ENCODE measurements at regions not wholly inside any gene's neighbourhood (a gene's known extent, or its start where the extent isn't known, plus 50 kb on each side); places are given as distances from the start of the nearest gene placed in this dataset.

DNA sequence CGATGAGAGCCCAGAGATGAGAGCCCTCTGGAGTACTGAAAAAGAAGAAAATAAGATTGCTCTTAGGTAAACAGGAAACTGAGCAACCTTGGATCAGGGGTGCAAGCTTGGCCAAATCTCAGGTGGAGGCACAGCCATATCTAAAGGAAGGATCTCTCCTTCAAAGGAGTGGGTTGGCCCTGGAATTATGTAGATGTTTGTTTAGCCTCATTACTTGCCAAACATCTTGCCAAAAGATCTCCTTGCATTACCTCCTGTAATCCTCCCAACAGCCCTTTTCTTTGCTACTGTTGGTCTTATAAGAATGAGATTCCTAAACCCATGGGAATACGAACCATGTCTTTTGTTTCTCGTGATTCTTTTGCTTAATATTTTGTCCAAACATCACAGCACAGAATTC is 332.6 kb upstream of the NCKAP5 start:
- no peak for DNase-seq (ENCODE audit: low read depth, low spot score)
- no peak overlapping the region for H3K27ac ChIP-seq

DNA sequence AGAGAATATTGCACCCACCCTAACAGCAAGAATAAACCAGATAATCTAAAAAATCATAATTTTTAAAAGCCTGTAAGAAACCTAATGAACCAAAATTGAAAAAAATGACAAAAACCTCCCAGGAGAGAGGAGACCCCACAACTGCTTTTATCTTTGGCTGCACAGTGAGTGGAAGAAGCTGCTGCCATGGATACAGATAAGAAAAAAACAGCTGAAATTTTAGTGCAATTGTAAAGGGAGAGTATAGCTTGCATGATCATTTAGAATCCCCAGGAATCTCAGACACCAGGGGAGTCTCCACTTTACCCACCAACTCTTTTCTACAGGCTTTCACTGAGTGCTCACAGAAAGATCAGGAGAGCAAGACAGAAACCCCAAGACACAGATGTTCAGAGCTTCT is 338.1 kb upstream of the NCKAP5 start:
- H3K27ac ChIP-seq, result no peak overlapping the region
- DNase-seq (ENCODE audit: low read depth, low spot score), result no peak

DNA sequence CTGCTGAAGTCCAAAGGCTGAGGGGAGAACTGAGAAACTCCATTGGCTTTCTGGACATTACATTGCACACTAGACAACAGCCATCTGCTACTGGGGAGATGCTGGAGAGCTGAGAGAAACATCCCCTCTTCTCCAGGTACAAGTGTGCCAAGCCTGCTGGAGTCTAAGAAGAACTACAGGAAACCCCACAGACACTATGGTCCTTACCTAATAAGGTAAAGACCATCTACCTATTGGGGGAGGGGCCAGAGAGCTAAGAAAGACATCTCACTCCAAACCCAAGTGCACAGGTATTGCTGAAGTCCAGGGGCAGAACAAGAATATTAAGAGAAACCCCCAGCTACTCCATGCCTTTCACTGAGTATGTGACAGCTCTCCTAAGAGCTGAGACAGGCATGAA is 338.7 kb upstream of the NCKAP5 start:
- DNase-seq (ENCODE audit: low read depth, low spot score), result no peak
- no peak overlapping the region for H3K27ac ChIP-seq

DNA sequence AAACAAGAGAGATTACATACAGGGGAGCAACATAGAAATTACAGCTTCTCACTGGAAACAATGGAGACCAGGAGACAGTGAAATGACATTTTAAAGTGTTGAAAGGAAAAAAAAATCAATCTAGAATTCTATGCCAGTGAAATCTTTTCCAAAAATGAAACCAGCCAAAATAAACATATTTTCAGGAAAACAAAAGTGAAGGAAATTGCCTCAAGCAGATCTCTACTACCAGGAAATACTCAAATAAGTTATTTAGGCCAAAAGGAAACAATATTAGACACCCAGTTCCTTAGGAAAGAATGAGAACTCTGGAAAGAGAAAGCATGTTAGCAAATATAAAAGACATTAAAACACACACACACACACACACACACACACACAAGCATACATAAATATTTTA is 339.9 kb upstream of the NCKAP5 start:
- DNase-seq (ENCODE audit: low read depth, low spot score), result no peak
- H3K27ac ChIP-seq, result no peak overlapping the region

DNA sequence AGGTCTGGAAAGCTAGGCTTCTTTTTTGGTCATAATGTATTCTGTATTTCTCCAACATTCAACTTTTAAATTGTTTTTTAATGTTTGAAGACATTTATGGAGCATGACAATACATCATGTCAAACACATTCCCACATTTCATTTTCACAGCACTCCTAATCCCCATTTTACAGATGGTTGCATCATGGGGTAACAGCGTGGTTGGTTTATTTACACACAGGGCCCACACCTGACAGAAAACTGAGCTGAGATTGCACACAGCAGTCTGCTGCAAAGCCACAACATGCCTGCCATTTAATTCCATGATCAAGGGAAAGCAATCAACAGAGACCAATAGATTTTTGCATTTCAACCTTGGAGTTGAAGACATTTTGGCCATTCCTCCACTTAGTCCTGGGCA is 335.7 kb upstream of the MGAT5 start:
- no peak overlapping the region for H3K27ac ChIP-seq
- no peak for DNase-seq (ENCODE audit: low read depth, low spot score)

DNA sequence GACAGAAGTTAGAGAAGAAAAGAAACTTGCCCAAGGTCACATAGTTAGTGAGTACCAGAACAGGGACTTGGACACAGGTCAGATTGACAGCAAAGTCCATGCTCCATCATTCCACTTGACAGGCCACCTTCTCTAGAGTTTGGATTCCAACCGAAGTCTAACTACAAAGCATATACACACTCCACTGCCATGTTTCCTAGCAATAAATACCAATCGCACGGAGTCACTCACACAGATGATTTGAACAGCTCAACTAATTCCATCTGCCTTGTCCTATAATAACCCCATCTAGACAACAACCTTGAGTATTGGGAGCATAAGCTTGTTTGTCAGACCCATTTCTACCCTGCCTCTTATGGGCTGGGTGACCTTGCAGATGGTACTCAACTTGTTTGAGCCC is 334.6 kb upstream of the MGAT5 start:
- DNase-seq (ENCODE audit: low read depth, low spot score), result no peak

DNA sequence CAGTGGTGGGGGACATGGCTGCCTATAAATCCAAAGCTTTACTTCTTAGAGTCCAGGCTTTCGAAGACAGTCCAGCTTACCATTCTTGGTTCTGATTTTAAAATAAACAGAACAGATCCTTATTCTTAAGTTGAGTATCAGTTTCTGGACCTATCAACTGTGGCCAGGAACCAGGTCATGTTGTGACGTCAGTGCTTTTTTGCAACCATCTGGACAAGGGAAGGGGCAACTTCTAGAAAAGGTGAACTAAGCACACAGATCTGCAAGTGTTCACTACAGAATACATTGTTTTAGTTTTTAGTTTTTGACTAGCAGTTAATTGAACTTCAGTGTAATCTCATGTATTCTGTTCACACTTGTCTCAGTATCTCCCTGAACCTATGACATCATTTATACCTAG is 326.0 kb upstream of the MGAT5 start:
- no peak for DNase-seq (ENCODE audit: low read depth, low spot score)
- H3K27ac ChIP-seq, result no peak overlapping the region

More for the DNA sequence above, 334.6 kb upstream of the MGAT5 start:
- no peak overlapping the region for H3K27ac ChIP-seq

DNA sequence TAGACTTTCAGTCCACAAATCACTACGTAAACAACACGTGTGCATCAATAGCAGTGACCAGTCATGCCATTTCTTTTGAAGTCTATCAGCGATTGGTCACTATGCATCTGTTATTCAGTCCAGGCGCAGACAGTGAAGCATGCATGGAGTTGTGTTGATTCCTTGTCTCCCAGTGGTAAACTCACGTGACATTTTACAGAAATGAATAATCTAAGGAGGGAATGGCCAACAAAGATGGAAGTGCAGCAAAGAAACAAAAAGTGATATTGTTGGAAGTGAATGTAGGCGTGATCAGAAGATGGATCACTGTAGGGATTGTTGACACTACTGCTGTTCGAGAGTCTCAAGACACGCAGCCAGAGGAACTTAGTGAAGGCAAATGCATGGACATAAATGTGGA is 317.8 kb upstream of the MGAT5 start:
- no peak for DNase-seq (ENCODE audit: low read depth, low spot score)
- no peak overlapping the region for H3K27ac ChIP-seq

DNA sequence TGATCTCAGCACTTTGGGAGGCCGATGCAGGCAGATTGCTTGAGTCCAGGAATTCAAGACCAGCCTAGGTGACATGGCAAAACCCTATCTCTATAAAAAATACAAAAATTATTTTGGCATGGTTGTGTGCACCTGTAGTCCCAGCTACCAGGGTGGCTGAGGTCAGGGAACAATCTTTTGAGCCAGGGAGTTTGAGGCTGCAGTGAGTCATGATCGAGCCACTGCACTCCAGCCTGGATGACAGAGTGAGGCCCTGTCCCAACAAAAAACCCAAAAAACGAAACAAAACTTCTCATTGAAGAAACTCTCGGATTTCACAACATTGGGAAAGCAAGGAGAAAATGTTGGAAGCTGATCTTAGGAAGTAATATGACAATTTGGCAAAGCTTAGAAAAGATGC is 317.3 kb upstream of the MGAT5 start:
- no peak for DNase-seq (ENCODE audit: low read depth, low spot score)
- no peak overlapping the region for H3K27ac ChIP-seq

DNA sequence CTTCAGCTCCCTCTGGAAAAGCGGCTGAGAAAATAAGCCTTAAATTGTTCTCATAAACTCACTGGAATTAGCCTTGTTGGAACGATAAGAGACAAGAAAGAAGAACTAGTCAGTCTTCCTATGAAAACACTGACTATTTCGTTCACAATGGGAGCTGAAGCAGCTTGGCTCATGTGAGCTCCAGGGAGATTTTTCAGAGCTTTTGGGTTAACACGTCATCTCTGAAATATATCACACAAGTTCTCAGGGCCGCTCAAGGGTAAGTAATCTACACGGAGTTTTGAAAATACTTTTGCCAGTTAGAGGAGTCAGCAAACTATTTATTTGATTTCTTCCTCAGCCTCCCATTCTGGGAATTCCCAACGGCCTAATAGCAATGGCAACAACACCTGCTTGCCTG is 316.2 kb upstream of the MGAT5 start:
- DNase-seq (ENCODE audit: low read depth, low spot score), result no peak
- no peak overlapping the region for H3K27ac ChIP-seq

DNA sequence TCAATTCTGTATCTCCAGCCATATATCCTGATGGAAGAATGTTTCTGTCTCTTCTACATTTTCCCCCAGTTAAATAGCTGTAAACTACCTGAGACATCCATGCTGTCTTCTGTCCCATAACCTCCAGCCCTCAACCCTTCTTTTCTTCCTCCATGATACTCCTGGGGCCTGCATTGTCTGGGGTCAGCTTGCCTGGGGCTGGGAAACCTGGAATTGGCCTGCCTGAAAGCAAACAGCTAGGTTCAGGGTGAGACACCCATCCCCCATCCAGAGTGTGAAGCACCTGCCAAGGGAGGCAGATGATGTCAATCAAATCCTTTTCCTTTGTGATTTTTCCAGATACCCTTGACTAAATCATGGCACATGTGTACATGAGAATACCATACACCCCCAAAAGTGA is 313.7 kb upstream of the MGAT5 start:
- DNase-seq (ENCODE audit: low read depth, low spot score), result no peak
- H3K27ac ChIP-seq, result no peak overlapping the region

DNA sequence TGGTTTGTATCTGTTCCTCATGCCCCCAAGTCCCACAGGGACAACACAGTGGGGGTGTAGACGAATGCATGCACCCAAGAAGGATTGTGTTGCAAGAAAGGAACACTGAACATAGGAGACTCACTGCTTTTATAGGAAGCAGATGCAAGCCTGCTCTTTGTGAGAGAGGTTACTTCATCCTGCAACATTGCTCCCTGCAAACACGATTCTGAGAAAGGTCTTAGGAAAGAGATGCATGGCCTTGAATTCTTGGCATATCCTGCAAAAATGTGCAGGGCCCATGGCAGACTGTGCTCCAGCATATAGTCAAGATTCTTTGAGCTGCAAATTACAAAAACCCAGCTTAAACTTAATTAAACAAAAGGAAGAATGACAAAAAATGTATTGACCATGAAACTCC is 312.2 kb upstream of the MGAT5 start:
- no peak overlapping the region for H3K27ac ChIP-seq
- no peak for DNase-seq (ENCODE audit: low read depth, low spot score)

DNA sequence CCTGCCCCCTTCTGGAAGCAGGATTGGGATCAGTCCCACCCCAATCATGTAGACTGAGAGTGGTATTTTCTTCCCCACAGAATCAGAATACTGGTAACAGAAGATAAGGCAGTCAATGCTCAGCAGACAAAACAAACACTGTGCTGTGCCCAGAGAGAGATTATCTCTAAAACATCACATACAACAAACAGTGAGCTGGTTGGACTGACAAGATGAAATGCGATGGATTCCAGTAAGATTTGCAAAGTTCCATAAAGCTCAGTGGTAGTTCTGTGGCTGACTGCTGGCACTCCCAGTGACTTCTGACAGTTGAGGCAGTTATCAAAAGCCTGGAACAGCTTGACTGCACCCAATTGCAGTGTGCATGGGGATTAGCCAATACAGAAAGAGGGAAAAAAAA is 311.5 kb upstream of the MGAT5 start:
- DNase-seq (ENCODE audit: low read depth, low spot score), result no peak

DNA sequence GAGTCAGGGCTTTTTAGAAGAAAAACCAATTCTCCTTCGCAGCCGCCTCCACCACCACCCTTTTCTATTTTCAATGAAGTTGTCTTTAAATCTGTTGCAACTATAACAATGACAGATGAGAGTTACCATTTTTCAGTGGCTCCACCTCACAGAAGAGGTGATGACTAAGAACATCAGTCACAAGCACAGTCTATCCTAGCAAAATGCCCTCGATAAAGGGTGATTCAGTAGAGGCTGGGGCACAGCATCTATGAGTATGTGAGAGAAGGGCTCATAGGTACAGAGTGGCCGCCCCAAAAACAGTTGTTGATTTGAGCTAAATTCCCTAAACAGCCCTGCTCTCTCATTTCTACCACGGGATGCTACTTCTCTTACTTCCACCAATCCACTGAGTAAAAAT is 310.8 kb upstream of the MGAT5 start:
- DNase-seq (ENCODE audit: low read depth, low spot score), result no peak

More for the DNA sequence above, 311.5 kb upstream of the MGAT5 start:
- no peak overlapping the region for H3K27ac ChIP-seq

DNA sequence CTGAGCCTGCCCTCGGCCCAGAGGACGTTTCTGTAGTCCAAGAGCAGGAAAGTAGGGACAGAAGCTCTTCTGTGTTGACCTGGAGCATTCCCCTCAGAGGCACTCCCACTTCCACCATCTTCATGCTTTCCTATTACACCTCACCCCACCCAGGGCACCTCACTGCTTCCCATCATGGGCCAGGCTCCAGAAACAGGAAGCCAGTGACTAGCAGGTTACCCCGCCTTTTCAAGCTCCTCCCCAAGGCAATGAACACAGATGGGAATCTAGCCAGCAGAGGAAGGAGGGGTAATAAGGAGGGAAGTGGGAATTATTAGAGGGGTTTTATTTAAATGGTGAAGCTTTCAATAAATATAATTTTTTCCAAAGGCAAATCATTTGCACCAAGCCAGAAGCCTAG is 308.8 kb upstream of the MGAT5 start:
- no peak overlapping the region for H3K27ac ChIP-seq
- DNase-seq (ENCODE audit: low read depth, low spot score), result no peak

More for the DNA sequence above, 310.8 kb upstream of the MGAT5 start:
- no peak overlapping the region for H3K27ac ChIP-seq

DNA sequence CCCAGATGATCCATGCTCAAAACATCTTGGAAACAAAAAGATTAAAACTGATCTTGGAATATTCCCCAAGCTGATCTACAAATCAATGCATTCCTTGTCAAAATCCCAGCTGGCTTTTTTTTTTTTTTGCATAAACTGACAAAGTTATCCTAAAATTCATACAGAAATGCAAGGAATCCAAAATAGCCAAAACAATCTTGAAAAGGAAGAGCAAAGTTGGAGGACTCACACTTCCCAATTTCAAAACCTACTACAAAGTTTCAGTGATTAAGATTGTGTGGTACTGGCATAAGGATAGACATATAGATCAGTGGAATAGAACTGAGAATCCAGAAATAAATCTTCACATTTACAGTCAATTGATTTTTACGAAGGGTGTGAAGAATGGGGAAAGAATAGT is 306.8 kb upstream of the MGAT5 start:
- H3K27ac ChIP-seq, result no peak overlapping the region
- no peak for DNase-seq (ENCODE audit: low read depth, low spot score)

DNA sequence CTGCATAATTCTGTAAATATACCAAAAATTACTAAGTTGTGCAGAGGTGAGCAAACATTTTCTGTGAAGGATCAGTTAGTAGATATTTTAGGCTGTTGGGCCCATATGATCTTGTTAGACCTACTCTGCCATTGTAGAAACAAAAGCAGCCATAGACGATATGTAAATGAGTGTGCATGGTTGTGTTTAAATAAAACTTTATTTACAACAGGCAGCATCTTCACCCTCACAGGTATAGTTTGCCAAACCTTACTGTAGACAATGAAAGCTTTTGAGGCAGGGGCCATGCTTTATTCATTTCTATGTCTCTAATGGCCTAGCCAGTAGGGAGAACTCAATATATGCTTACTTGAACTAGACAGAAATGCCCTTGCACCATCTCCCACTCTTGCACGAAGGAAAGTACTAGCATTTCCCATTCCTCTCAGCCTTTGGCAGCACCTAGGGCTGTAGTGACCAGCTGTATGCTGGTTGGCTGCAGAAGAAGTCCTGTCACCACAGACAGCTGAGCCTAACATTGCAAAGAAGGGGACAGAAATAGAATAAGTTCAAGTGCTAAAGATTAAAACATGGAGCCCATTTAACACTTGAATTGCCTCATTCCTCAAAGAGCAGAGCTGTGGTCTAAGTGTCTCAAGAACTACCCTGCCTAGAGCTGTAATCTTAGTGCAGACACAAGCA is 305.1 kb upstream of the MGAT5 start:
- DNase-seq (ENCODE audit: low read depth, low spot score), result no peak
- no peak overlapping the region for H3K27ac ChIP-seq

DNA sequence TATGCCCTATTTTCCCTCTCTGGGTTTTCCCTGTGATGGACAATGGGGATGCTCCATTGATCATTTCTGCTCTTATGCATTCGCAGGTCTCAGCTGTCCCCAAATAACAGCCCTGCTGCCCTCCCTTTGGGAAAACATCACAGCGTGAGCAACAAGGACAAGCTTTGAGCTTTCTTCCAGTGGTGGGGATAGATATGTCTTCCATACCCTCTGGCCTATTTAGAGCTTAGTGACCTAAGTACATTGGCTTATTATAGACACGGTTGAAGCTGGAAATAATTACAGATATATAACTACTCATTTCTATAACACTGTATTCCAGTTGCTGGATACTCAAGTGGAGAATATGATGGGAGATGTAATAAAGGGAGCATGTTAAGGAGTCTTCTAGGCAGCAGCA is 304.3 kb upstream of the MGAT5 start:
- H3K27ac ChIP-seq, result no peak overlapping the region
- DNase-seq (ENCODE audit: low read depth, low spot score), result no peak

DNA sequence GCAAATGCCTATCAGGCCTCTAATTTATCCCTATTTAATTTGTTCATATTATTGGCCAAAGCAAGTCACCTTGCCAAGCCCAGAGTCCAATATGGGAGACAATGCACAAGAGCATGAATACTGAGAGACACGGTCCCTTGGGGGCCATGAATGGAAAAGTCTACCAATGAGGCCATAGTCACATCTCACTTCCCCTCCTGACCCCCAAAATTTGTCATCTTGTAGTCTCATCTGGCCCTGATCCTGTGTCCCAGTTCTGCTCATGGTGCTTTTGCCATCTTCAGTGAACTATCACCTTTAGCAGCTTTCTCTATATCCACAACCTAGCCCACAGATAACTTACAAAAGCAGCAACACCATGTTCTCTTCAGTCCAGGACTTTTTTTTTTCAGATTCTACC is 302.7 kb upstream of the MGAT5 start:
- no peak for DNase-seq (ENCODE audit: low read depth, low spot score)
- H3K27ac ChIP-seq, result no peak overlapping the region

DNA sequence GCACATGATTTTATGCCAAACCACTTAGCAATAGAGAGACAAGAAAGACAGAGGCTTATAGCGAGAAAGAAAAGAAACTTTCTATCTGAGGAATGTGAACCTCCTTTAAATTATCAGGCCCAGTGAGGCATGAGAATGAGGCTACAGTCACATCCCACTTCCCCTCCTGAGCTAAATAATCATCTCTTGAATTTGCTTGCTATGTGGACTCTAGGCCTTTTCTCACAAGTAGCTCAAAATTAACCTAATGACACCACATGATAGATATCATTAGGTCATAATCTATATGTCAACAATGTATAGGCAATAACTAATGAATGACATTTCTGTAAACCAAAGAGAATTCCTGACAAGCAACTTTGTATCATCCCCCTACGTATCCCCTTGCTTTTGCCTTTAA is 301.5 kb upstream of the MGAT5 start:
- DNase-seq (ENCODE audit: low read depth, low spot score), result no peak
- H3K27ac ChIP-seq, result no peak overlapping the region

DNA sequence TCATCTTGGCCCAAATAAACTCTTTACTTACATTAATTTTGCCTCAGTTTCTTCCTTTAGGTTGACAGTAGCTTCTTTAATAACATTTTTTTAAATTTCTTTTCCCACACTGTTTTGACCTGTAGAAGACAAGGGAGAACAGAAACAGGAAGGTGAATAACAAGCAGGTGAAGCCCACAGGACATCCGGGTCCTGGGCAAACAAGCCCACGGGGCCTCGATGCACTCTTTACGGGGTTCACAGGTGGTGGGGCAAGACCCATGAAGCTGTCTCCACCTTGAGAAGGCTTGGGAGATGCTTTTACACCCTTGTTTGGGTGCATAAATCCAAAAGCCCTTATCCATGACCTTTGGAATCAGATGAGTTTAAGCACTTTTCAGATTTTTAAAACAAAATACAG is 301.0 kb upstream of the MGAT5 start:
- no peak for DNase-seq (ENCODE audit: low read depth, low spot score)
- H3K27ac ChIP-seq, result no peak overlapping the region

DNA sequence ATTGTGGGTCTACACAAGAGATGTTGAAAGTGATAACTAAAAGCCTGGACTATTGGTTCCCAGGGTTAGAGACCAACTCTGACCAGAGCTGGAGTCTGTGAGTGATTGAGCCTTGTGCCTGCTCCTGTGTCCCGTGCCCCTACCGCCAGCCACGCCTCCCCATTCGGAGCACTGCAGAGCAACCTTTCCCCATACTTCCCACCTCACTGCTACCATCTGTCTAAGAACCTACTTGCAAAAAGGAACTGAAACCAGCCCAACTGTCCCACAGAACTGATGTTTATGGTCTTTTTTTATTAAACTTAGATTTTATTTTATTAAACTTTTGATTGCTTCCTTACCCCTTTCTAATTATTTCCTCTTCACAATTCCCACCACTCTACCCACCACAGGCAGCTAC is 300.3 kb upstream of the MGAT5 start:
- DNase-seq (ENCODE audit: low read depth, low spot score), result no peak

DNA sequence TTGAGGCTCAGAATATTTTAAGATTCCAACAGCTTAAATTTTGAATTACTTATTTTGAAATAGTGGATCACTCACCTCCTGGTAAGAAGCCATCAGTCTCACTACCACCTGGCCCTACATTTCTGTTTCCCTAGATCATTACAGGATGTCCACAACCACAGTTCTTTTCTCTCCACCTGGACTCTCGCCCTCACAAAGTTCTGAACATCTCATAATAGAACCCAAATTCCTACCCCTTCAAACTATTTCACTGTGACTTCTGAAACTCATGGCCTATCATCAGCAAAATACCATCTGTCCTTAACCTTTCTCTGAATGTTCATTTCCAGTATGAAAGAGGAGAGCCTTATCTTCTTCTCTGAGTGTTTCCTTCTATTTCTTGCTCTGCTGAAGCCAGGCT is 299.2 kb upstream of the MGAT5 start:
- DNase-seq (ENCODE audit: low read depth, low spot score), result no peak

More for the DNA sequence above, 300.3 kb upstream of the MGAT5 start:
- H3K27ac ChIP-seq, result no peak overlapping the region

More for the DNA sequence above, 299.2 kb upstream of the MGAT5 start:
- no peak overlapping the region for H3K27ac ChIP-seq
